Common myeloid progenitor, CD34-positive (primary cell): ENCODE measurements at regions not wholly inside any gene's neighbourhood (a gene's known extent, or its start where the extent isn't known, plus 50 kb on each side); places are given as distances from the start of the nearest gene placed in this dataset.

Experiments
- CTCF ChIA-PET: fragments of 350-600 bp; sonication (Branson Sonifier 250); formaldehyde crosslinking; loops from one replicate; lab custom pipeline; 2021; ENCODE audit warnings: antibody characterized with exemption; lab: Charles Lee
- POLR2A ChIA-PET: fragments of 350-600 bp; sonication (Branson Sonifier 250); formaldehyde crosslinking; loops from one replicate; lab custom pipeline; 2021; ENCODE audit warnings: antibody characterized with exemption; lab: Charles Lee
- DNase-seq, 3 donors: peaks; one replicate each; pipeline versions ENCODE4 v3.0.0 to v3.0.0-alpha.2; 2013
- H3K27ac ChIP-seq, 2 experiments: 1 replicate in 1 of 2; 2 replicates in 1 of 2; pipeline ENCODE4 v1.7.0; 2013; ENCODE audit warnings: inconsistent platforms in 2 of 2, low read length in 2 of 2, mild to moderate bottlenecking in 2 of 2, low read depth in 1 of 2, moderate library complexity in 1 of 2; ENCODE audit not compliant: severe bottlenecking in 2 of 2, insufficient read depth in 1 of 2, poor library complexity in 1 of 2
- H3K27me3 ChIP-seq, 5 experiments: replicated peaks in 2 of 5; 1 replicate in 3 of 5; 2 replicates in 2 of 5; pipeline versions ENCODE4 v1.6.1 to v1.7.0; 2013; ENCODE audit warnings: low read length in 4 of 5, mild to moderate bottlenecking in 2 of 5, moderate library complexity in 2 of 5, inconsistent platforms in 1 of 5; ENCODE audit not compliant: insufficient read depth in 5 of 5, control insufficient read depth in 4 of 5
- H3K36me3 ChIP-seq, 4 experiments: 1 replicate in 2 of 4; 2 replicates in 2 of 4; pipeline versions ENCODE4 v1.6.1 to v1.7.0; 2013; ENCODE audit warnings: low read length in 3 of 4, control low read depth in 1 of 4, mild to moderate bottlenecking in 1 of 4; ENCODE audit not compliant: control insufficient read depth in 4 of 4, insufficient read depth in 4 of 4
- H3K4me1 ChIP-seq, 4 experiments: 1 replicate in 3 of 4; 2 replicates in 1 of 4; pipeline versions ENCODE4 v1.6.1 to v1.7.1; 2013; ENCODE audit warnings: low read length in 3 of 4, mild to moderate bottlenecking in 3 of 4, control low read depth in 1 of 4, inconsistent platforms in 1 of 4, moderate library complexity in 1 of 4; ENCODE audit not compliant: control insufficient read depth in 4 of 4, insufficient read depth in 4 of 4; ENCODE audit errors: control extremely low read depth in 1 of 4
- H3K4me3 ChIP-seq, 7 experiments: 1 replicate in 4 of 7; 2 replicates in 3 of 7; pipeline versions ENCODE4 v1.5.1 to v1.7.0; 2013; ENCODE audit warnings: mild to moderate bottlenecking in 7 of 7, low read length in 6 of 7, moderate library complexity in 6 of 7, inconsistent platforms in 2 of 7, low read depth in 2 of 7, control low read depth in 1 of 7; ENCODE audit not compliant: insufficient read depth in 4 of 7, control insufficient read depth in 1 of 7; ENCODE audit errors: extremely low read depth in 1 of 7
- H3K9me3 ChIP-seq, 5 experiments: 1 replicate in 4 of 5; 2 replicates in 1 of 5; pipeline versions ENCODE4 v1.6.1 to v1.7.1; 2013; ENCODE audit warnings: low read length in 4 of 5, mild to moderate bottlenecking in 2 of 5, inconsistent platforms in 1 of 5, low read depth in 1 of 5, moderate library complexity in 1 of 5; ENCODE audit not compliant: control insufficient read depth in 4 of 5, insufficient read depth in 2 of 5; ENCODE audit errors: control extremely low read depth in 1 of 5
- WGBS: methylation state at CpG from one replicate; pipeline ENCODE4 v1.1.5; 2013; ENCODE audit not compliant: insufficient coverage; 5-methylcytosine and 5-hydroxymethylcytosine counted together

DNA sequence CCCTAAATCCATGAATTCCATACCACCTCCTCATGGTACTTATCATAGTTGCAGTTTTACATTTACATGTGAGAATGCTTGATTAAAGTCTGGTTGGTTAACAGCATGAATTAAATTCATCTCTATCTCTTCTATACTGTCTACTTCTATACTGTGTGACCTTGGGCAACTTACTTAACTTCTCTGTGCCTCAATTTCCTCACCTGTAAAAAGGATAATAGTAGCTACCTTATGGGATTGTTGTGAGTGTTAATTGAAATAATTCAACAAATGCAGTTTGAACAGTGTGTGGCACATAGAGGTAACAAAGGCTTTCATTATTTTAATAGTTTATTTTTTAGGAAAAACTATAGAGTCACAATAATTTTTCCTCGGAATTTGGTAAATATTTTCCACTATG lies 231.3 kb downstream of the RRAGC start:
- ChIA-PET POLR2A (no interaction called here), CTCF (no interaction called here)
- Histone ChIP-seq H3K27me3 (peaks cover 0 to 4% (median 0%) of the 10 kb centered on the region in 5 experiments), H3K36me3 (no peaks in the 10 kb centered on the region), H3K27ac (no peak overlapping the region), H3K4me3 (no peak overlapping the region), H3K4me1 (no peaks in the 10 kb centered on the region), H3K9me3 (peaks cover 0 to 1% (median 0%) of the 10 kb centered on the region in 5 experiments)
- DNase-seq = no peak
- WGBS = no CpG with 5 or more reads among the region's 1 CpG

DNA sequence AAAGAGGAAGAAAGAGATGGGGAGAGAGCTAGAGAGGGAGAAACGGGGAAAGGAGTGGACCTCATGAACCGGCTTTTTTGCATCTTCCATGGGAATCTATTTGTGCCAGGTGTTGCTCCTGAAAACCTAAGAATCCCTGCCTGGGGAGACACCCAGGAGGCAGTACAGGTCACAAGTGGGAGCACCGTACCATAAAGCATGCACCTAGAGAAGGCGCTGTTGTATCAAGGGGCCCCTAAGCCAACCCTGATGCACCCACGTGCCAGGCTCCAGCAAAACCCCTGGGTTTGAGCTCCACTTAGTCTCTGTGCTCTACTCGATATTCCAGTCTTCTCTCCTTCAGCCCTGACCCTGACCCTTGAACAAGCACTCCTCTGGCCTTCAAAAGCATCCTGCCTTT lies 233.6 kb downstream of the RRAGC start:
- Histone ChIP-seq H3K4me3 (no peak overlapping the region), H3K27ac (no peak overlapping the region), H3K36me3 (no peaks in the 10 kb centered on the region), H3K9me3 (no peaks in the 10 kb centered on the region), H3K27me3 (peaks cover 0 to 4% (median 0%) of the 10 kb centered on the region in 5 experiments), H3K4me1 (no peaks in the 10 kb centered on the region)
- no peak for DNase-seq
- CTCF ChIA-PET = no interaction called here
- POLR2A ChIA-PET = no interaction called here
- WGBS = 88% methylated on average over 6 of the region's 6 CpGs

DNA sequence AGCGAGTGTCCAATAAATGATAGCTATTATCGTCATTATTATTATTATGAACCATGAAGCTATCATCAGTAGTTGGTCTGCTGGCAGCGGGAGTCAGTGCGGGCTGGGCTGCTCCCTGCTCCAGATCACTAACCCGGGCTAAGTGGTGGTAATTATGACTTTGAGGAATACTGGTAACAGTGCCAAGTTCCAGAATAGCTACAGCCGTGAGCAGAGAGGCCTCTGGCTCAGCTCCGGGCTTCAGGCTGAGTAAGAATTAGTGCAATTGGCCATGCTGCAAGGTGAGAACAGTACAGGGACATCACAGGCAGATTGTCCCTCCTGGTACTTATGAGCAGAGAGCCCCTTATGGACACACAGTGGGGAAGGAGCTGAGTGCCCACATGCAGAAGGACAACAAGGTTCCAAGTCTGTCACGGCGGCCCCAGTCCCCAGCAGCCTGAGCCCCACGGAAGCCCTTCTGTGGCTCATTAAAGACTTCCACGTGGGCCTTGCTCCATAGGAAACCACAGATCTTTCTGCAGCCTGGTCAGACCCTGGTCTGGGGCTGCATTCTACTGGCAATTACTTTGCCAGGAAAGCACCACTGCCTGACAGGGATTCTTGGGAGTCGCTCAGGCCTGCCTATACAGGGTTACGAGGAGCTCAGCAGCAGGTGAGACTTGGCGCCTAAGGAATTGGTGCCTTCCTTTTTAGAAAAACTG lies 235.1 kb downstream of the RRAGC start:
- H3K27me3 ChIP-seq = peaks cover 0 to 4% (median 0%) of the 10 kb centered on the region in 5 experiments
- no peaks in the 10 kb centered on the region for H3K9me3 ChIP-seq
- H3K4me3 ChIP-seq = no peak overlapping the region
- H3K4me1 ChIP-seq = no peaks in the 10 kb centered on the region
- ChIA-PET CTCF (interaction anchor here (0.9 kb wide), 1 partner anchor 18 kb away, joined by 3 read pairs; no protein-coding TSS in a partner anchor), POLR2A (no interaction called here)
- DNase-seq = no peak
- WGBS = 86% methylated on average over 14 of the region's 14 CpGs
- H3K27ac ChIP-seq = no peak overlapping the region
- H3K36me3 ChIP-seq = no peaks in the 10 kb centered on the region

DNA sequence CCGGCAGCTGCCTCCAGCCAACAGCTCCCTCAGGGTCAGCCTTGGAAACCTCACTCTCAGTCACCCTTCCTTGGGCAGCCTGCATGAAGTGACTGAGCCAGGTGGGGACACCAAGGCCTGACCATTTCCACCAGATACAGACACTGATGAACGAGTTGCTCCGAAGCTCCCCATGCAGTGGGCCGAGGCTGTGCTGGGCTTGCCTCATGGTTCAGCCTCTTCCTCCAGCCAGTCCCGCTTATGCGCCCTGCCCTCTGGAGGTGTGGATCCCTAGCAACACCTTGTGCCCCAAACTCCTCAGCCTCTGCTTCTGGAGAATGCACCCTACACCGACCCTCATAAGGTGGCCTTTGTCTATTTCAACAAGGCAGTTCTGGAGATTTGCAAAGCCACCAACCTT lies 236.0 kb downstream of the RRAGC start:
- ChIA-PET POLR2A (no interaction called here), CTCF (interaction anchor here (1.0 kb wide), 1 partner anchor 13 kb away, joined by 3 read pairs; no protein-coding TSS in a partner anchor)
- Histone ChIP-seq H3K36me3 (no peaks in the 10 kb centered on the region), H3K27ac (no peak overlapping the region), H3K4me1 (no peaks in the 10 kb centered on the region), H3K27me3 (peaks cover 0 to 6% (median 3%) of the 10 kb centered on the region in 5 experiments), H3K4me3 (no peak overlapping the region), H3K9me3 (no peaks in the 10 kb centered on the region)
- no peak for DNase-seq
- WGBS = 98% methylated on average over 6 of the region's 7 CpGs

DNA sequence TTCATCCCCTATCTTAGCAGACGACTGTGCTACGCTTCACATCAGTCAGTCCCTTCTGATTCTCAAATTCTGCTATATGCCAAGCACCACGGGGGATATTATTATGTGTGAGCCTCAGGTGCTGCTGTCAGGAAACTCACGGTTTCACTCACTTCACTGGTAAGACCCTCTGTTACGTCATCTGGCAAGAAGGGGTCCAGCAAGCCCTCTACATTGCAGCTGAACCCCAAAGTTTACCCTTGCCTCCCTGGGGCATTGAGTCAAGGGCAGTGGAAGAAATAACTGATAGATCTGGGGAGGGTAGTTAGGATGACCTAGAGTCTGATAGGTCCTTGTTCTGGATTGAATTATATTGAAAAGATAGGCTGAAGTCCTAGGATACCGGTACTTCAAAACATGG lies 237.4 kb downstream of the RRAGC start:
- Histone ChIP-seq H3K27ac (no peak overlapping the region), H3K27me3 (peaks cover 0 to 6% (median 3%) of the 10 kb centered on the region in 5 experiments)
- POLR2A ChIA-PET = no interaction called here

DNA sequence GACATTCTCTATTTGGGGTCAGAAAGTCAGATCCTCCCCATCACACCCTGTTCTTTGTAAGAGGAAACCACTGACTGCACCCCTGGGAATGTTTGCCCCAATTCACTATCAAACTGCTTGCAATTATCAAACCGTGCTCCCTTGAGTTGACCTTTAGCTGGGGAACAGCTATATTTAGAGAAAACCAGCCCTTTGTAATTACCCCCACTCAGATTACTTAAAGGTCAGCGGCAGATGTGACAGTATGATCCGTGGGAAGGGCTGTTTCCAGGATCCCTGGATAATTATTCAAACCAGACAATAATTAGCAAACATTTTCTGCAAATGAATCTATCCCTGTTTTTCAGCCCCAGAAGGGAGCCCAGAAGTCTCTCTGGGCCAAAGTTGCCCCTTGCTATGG lies 242.7 kb downstream of the RRAGC start:
- POLR2A ChIA-PET = interaction anchor here (1.0 kb wide), 1 partner anchor 208 kb away, joined by 3 read pairs; no protein-coding TSS in a partner anchor
- H3K27me3 ChIP-seq = peaks cover 0 to 14% (median 7%) of the 10 kb centered on the region in 5 experiments
- WGBS = 93% methylated on average over 3 of the region's 3 CpGs

More for the DNA sequence above, 237.4 kb downstream of the RRAGC start:
- no peak for DNase-seq
- Histone ChIP-seq H3K36me3 (no peaks in the 10 kb centered on the region), H3K4me1 (no peaks in the 10 kb centered on the region), H3K9me3 (no peaks in the 10 kb centered on the region), H3K4me3 (no peak overlapping the region)
- CTCF ChIA-PET = no interaction called here
- WGBS = 100% methylated on average over 6 of the region's 6 CpGs

DNA sequence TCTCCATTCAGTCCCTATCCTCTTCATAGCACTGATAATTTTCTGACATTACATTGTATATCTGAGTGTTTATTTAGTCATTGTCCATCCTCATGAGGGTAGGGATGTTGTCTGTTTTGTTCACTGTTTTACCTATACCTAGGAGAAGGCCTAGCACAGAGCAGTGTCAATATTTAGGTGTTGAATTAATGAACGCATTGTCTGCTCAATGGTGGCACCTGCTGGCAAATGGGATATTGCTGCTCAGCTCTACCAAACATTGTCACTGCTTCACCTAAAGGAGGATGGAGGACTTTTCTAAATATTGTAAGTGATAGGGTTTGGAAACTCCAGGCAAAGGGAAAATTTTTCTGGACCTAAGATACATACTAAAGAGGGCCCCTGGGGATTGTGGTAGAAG lies 243.9 kb downstream of the RRAGC start:
- ChIA-PET CTCF (no interaction called here), POLR2A (no interaction called here)
- H3K27me3 ChIP-seq = peaks cover 0 to 14% (median 7%) of the 10 kb centered on the region in 5 experiments
- no CpG with 5 or more reads among the region's 1 CpG for WGBS
- no peak overlapping the region for H3K4me3 ChIP-seq
- peaks cover 0 to 6% (median 0%) of the 10 kb centered on the region in 5 experiments for H3K9me3 ChIP-seq
- H3K36me3 ChIP-seq = no peaks in the 10 kb centered on the region
- DNase-seq = no peak
- H3K4me1 ChIP-seq = no peaks in the 10 kb centered on the region
- no peak overlapping the region for H3K27ac ChIP-seq

More for the DNA sequence above, 242.7 kb downstream of the RRAGC start:
- no peaks in the 10 kb centered on the region for H3K36me3 ChIP-seq
- peaks cover 0 to 6% (median 0%) of the 10 kb centered on the region in 5 experiments for H3K9me3 ChIP-seq
- no peak for DNase-seq
- no peak overlapping the region for H3K27ac ChIP-seq
- H3K4me1 ChIP-seq = no peaks in the 10 kb centered on the region
- CTCF ChIA-PET = no interaction called here
- no peak overlapping the region for H3K4me3 ChIP-seq
